Mesothelial cell of epicardium (in vitro differentiated cells): ENCODE measurements at regions not wholly inside any gene's neighbourhood (a gene's known extent, or its start where the extent isn't known, plus 50 kb on each side); places are given as distances from the start of the nearest gene placed in this dataset.

ENCODE experiments used
- DNase-seq, 2 experiments: peaks; one replicate each; pipeline ENCODE4 v3.0.0; 2021; ENCODE audit warnings: low spot score in 2 of 2; ENCODE audit not compliant: unreplicated experiment in 2 of 2
- H3K27ac Mint-ChIP-seq: 2 replicates; pipeline ENCODE4 v1.8.0; 2021; ENCODE audit warnings: mixed read lengths
- H3K27me3 Mint-ChIP-seq: 2 replicates; pipeline ENCODE4 v1.8.0; 2021; ENCODE audit warnings: low read depth, mixed read lengths
- H3K36me3 Mint-ChIP-seq: 2 replicates; pipeline ENCODE4 v1.8.0; 2021; ENCODE audit warnings: mixed read lengths
- H3K4me1 Mint-ChIP-seq: 2 replicates; pipeline ENCODE4 v1.8.0; 2021; ENCODE audit warnings: mixed read lengths
- H3K4me3 Mint-ChIP-seq: 2 replicates; pipeline ENCODE4 v1.8.0; 2021; ENCODE audit warnings: mild to moderate bottlenecking, moderate library complexity, mixed read lengths
- H3K9me3 Mint-ChIP-seq: 2 replicates; pipeline ENCODE4 v1.8.0; 2021; ENCODE audit warnings: mixed read lengths
- TF ChIP-seq, protein P1 (sequence below): fragments of 200-600 bp; sonication (generic); IDR thresholded peaks from one replicate; pipeline ENCODE4 v1.5.0; 2021; ENCODE audit warnings: antibody characterized with exemption; ENCODE audit not compliant: unreplicated experiment

DNA sequence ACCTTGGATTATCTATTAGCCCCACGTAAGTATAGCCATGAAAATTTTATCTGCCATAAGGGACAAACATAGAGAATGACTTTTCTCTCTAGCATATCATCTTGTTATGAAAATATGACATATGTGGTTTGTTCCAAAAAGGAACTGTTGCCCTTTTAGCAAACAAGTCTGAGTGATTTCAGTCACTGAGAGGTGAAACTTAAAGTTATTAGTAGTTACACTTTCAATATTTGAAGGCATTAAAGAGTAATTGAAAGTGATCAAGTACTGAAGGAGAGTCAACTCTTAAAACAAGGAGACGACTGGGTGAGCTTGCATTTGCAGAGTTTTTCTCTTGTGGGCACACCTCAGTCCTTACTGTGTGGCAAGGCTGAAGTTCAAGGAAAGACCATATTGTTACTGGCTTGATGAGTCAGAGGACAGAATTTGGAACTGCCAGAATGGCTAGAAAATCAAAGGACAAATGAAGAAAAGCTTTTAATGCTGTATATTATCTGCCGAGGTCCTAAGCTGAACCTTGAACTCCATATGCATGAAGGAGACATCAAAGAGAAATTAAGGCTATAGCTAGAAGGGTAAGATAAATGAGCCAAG lies 205.1 kb upstream of the EMCN start:
- no peak for DNase-seq
- H3K27me3 Mint-ChIP-seq, result peaks cover 2% of the 10 kb centered on the region
- no peak overlapping the region for H3K4me3 Mint-ChIP-seq
- peaks cover 22% of the 10 kb centered on the region for H3K9me3 Mint-ChIP-seq
- H3K36me3 Mint-ChIP-seq, result no peaks in the 10 kb centered on the region
- H3K4me1 Mint-ChIP-seq, result peaks cover 3% of the 10 kb centered on the region
- no peak overlapping the region for H3K27ac Mint-ChIP-seq
- TF ChIP-seq, protein P1, sequence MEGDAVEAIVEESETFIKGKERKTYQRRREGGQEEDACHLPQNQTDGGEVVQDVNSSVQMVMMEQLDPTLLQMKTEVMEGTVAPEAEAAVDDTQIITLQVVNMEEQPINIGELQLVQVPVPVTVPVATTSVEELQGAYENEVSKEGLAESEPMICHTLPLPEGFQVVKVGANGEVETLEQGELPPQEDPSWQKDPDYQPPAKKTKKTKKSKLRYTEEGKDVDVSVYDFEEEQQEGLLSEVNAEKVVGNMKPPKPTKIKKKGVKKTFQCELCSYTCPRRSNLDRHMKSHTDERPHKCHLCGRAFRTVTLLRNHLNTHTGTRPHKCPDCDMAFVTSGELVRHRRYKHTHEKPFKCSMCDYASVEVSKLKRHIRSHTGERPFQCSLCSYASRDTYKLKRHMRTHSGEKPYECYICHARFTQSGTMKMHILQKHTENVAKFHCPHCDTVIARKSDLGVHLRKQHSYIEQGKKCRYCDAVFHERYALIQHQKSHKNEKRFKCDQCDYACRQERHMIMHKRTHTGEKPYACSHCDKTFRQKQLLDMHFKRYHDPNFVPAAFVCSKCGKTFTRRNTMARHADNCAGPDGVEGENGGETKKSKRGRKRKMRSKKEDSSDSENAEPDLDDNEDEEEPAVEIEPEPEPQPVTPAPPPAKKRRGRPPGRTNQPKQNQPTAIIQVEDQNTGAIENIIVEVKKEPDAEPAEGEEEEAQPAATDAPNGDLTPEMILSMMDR, result no peak

DNA sequence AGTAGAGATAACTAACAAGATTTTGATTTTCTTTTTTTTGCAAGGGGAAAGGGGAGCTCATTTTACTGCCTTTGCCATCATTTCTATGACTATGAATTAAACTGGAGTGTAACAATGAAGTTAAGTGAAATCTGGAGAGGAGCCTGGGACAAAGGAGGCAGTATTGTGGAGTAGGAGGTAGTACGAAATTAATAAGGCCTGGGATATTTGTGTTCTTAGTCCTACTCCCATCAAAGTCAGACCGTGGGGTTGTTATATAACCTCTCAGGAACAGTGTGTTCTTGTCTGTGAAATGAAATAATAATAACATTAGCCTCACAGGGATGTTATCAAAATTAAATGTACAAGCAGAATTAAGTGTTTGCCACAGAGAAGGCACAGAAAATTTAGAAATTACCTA lies 204.3 kb upstream of the EMCN start:
- H3K27me3 Mint-ChIP-seq, result peaks cover 2% of the 10 kb centered on the region
- H3K4me1 Mint-ChIP-seq, result peaks cover 3% of the 10 kb centered on the region
- DNase-seq, result no peak
- H3K27ac Mint-ChIP-seq, result no peak overlapping the region
- no peak overlapping the region for H3K4me3 Mint-ChIP-seq
- no peaks in the 10 kb centered on the region for H3K36me3 Mint-ChIP-seq
- H3K9me3 Mint-ChIP-seq, result peaks cover 22% of the 10 kb centered on the region
- TF ChIP-seq, protein P1, result no peak

DNA sequence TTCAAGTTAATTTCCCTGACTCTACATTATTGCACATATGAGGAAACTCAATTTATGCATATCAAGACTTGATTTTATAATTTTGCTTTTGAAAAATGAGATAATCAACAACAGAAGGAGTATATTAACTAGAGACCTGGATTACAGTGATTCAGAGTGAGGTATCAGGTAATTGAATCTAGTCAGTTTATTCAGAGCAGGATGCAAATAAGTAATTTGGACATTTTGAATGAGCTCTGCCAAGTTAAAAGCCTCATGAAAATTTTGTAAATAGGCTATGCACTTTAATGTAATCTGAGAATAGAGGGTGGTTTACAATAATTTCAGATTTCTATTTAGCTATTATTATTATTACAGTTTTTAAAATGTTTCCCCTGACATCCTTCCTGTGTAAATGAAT lies 203.7 kb upstream of the EMCN start:
- peaks cover 2% of the 10 kb centered on the region for H3K27me3 Mint-ChIP-seq
- H3K4me1 Mint-ChIP-seq, result peaks cover 3% of the 10 kb centered on the region
- TF ChIP-seq, protein P1, result no peak
- peaks cover 22% of the 10 kb centered on the region for H3K9me3 Mint-ChIP-seq
- no peak for DNase-seq
- no peak overlapping the region for H3K27ac Mint-ChIP-seq
- no peak overlapping the region for H3K4me3 Mint-ChIP-seq
- no peaks in the 10 kb centered on the region for H3K36me3 Mint-ChIP-seq

DNA sequence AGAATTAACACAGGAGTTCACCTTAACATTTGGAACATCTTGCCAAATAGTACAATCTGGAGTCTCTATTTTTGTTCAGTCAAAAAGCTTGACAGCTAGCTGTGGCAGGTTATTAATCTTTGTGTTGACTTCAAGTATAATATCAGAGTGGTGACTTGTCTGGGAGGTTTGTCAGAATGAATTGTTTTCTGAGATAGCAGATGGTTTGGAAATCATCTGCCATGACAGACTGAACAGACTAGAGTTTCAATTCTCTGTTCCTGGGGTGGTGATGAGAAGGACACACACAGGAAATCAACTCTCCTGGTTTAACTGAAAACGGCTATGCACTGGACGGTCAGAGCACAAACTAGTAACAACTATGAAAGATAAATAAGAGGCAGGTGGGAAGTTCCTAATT lies 203.3 kb upstream of the EMCN start:
- H3K36me3 Mint-ChIP-seq, result no peaks in the 10 kb centered on the region
- H3K9me3 Mint-ChIP-seq, result peaks cover 22% of the 10 kb centered on the region
- TF ChIP-seq, protein P1, result no peak
- H3K4me1 Mint-ChIP-seq, result peaks cover 3% of the 10 kb centered on the region
- DNase-seq, result no peak
- H3K27ac Mint-ChIP-seq, result no peak overlapping the region
- H3K4me3 Mint-ChIP-seq, result no peak overlapping the region
- peaks cover 2% of the 10 kb centered on the region for H3K27me3 Mint-ChIP-seq

DNA sequence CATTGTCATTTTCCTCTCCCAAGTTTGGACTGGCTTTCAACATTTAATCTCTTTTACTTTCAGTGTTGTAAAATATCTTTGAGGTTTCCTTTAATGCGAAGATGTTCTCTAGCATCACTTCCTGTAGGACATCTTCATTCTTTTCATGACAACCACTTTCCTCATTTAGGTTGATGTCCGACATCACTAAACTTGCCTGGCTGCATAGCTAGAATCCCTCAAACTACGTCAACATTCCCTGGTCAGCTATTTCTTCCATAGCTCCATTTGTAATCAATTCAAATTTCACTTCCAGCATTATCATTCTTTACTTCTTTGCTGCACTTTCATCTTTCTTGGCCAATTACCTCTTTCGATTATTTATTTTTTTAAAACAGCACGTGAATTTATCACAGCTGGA lies 198.6 kb upstream of the EMCN start:
- TF ChIP-seq, protein P1, result no peak
- Mint-ChIP-seq H3K4me3 (no peak overlapping the region), H3K27ac (no peak overlapping the region), H3K27me3 (no peaks in the 10 kb centered on the region), H3K9me3 (peaks cover 15% of the 10 kb centered on the region), H3K4me1 (peaks cover 3% of the 10 kb centered on the region), H3K36me3 (no peaks in the 10 kb centered on the region)
- no peak for DNase-seq

DNA sequence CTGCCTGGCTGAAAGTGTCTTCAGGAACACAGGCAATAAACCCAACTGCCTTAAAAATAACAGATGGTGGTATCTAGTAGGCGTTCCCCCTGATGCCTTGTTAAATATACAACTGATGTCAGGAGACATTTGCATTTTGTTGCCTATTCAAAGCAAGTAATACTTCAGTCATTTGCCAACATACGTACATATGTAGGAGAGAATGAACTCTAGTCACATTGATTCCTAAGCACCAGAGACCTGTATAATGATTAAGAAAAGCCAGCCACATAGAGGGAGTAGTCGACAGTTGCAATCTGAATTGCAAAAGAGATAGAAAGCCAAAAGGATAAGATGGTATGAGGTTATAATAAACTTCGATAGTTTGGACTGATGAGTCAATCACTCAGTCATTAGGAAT lies 191.0 kb upstream of the EMCN start:
- Mint-ChIP-seq H3K4me1 (peaks cover 3% of the 10 kb centered on the region), H3K36me3 (no peaks in the 10 kb centered on the region), H3K9me3 (peaks cover 10% of the 10 kb centered on the region), H3K4me3 (no peak overlapping the region), H3K27ac (no peak overlapping the region), H3K27me3 (no peaks in the 10 kb centered on the region)
- TF ChIP-seq, protein P1, result no peak
- DNase-seq, result no peak
